ENCODE measurements at regions not wholly inside any gene's neighbourhood (a gene's known extent, or its start where the extent isn't known, plus 50 kb on each side); places are given as distances from the start of the nearest gene placed in this dataset.
"Not testable (repeated sequence)": the region's sequence is repeated elsewhere in the genome, so short reads cannot be mapped to it uniquely, and the experiment has no call there.

- H3K4me3 ChIP-seq (ENCODE audit: low read depth, low read length) = no peak overlapping the region
- intact Hi-C loops (cut with micrococcal nuclease; ENCODE audit: unreplicated experiment) = loop anchor here (1.0 kb wide), 3 partner anchors 13 to 105 kb away; no protein-coding TSS in a partner anchor
- H3K9me3 ChIP-seq = no peaks in the 10 kb centered on the region; the same call in 1 of the 2 replicates
- H3K27me3 ChIP-seq (replicated peaks; ENCODE audit: control insufficient read depth, insufficient read depth, low read length) = no peaks in the 10 kb centered on the region
- peaks cover 36% of the 10 kb centered on the region for H3K36me3 Mint-ChIP-seq (ENCODE audit: insufficient read depth, unreplicated experiment)
- ChIA-PET CTCF (interaction anchor here (0.9 to 1.4 kb wide), 3 partner anchors 36 to 87 kb away, joined by 3 to 10 read pairs (median 5); no protein-coding TSS in a partner anchor), POLR2A (interaction anchor here (0.7 to 1.5 kb wide), 6 partner anchors 14 to 288 kb away, joined by 3 to 9 read pairs (median 4); partner anchors contain the start of genes DNAI7, ETFRF1 and KRAS)
- no TSS peak for BruUV-seq (replicated peaks)
- no peak for TF ChIP-seq CTCF (IDR thresholded peaks at IDR 0.05; ENCODE audit: insufficient read depth in 1 of 2, low read depth in 1 of 2, low read length in 1 of 2, severe bottlenecking in 1 of 2, unreplicated experiment in 1 of 2)
- H3K27ac Mint-ChIP-seq (ENCODE audit: unreplicated experiment) = peak overlapping the region; percentile 78
- H3K4me3 Mint-ChIP-seq (ENCODE audit: unreplicated experiment) = peak overlapping the region; percentile 19
- peaks cover 9% of the 10 kb centered on the region for H3K9me3 Mint-ChIP-seq (ENCODE audit: unreplicated experiment)
- DNase-seq = peak; percentile 88 to 89
- H3K36me3 ChIP-seq (ENCODE audit: control insufficient read depth, insufficient read depth, low read length) = no peaks in the 10 kb centered on the region
- H3K4me1 Mint-ChIP-seq (ENCODE audit: low read depth, unreplicated experiment) = peaks cover 12% of the 10 kb centered on the region
- no peaks in the 10 kb centered on the region for H3K27me3 Mint-ChIP-seq (ENCODE audit: insufficient read depth, unreplicated experiment)
- peaks cover 29% of the 10 kb centered on the region for H3K4me1 ChIP-seq
These were observed 97.2 kb upstream of the KRAS start for GRCh38 chr12:25347716-25348592.

DNA sequence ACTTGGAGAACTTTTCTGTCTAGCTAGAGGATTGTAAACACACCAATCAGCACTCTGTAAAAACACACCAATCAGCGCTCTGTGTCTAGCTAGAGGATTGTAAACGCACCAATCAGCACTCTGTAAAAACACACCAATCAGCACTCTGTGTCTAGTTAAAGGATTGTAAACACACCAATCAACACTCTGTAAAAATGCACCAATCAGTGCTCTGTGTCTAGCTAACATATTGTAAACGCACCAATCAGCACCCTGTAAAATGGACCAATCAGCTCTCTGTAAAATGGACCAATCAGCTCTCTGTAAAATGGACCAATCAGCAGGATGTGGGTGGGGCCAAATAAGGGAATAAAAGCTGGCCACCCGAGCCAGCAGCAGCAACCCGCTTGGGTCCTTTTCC is 91.1 kb upstream of the KRAS start:
- H3K4me3 Mint-ChIP-seq (ENCODE audit: unreplicated experiment); BruUV-seq (replicated peaks); H3K36me3 ChIP-seq (ENCODE audit: control insufficient read depth, insufficient read depth, low read length); H3K27me3 Mint-ChIP-seq (ENCODE audit: insufficient read depth, unreplicated experiment); H3K27ac Mint-ChIP-seq (ENCODE audit: unreplicated experiment); H3K4me1 Mint-ChIP-seq (ENCODE audit: low read depth, unreplicated experiment); CTCF ChIA-PET; DNase-seq; H3K4me3 ChIP-seq (ENCODE audit: low read depth, low read length); H3K27me3 ChIP-seq (replicated peaks; ENCODE audit: control insufficient read depth, insufficient read depth, low read length); intact Hi-C loops (cut with micrococcal nuclease; ENCODE audit: unreplicated experiment); H3K4me1 ChIP-seq: not testable (repeated sequence)
- peaks cover 17% of the 10 kb centered on the region for H3K9me3 ChIP-seq
- H3K36me3 Mint-ChIP-seq (ENCODE audit: insufficient read depth, unreplicated experiment) = peaks cover 21% of the 10 kb centered on the region
- POLR2A ChIA-PET = interaction anchor here (1.4 kb wide), 1 partner anchor 91 kb away, joined by 4 read pairs; the partner anchor contains the start of gene KRAS
- H3K9me3 Mint-ChIP-seq (ENCODE audit: unreplicated experiment) = peaks cover 31% of the 10 kb centered on the region

GRCh38 chr12:25337916-25338315 is 87.2 kb upstream of the KRAS start:
- ChIA-PET CTCF (no interaction called here), POLR2A (no interaction called here)
- Mint-ChIP-seq H3K4me3 (ENCODE audit: unreplicated experiment) (no peak overlapping the region), H3K9me3 (ENCODE audit: unreplicated experiment) (peaks cover 31% of the 10 kb centered on the region), H3K27ac (ENCODE audit: unreplicated experiment) (no peak overlapping the region), H3K27me3 (ENCODE audit: insufficient read depth, unreplicated experiment) (no peaks in the 10 kb centered on the region), H3K4me1 (ENCODE audit: low read depth, unreplicated experiment) (no peaks in the 10 kb centered on the region), H3K36me3 (ENCODE audit: insufficient read depth, unreplicated experiment) (no peaks in the 10 kb centered on the region)
- intact Hi-C loops (cut with micrococcal nuclease; ENCODE audit: unreplicated experiment) = no loop called here
- Histone ChIP-seq H3K4me1 (no peaks in the 10 kb centered on the region), H3K9me3 (peaks cover 17% of the 10 kb centered on the region), H3K4me3 (ENCODE audit: low read depth, low read length) (no peak overlapping the region), H3K36me3 (ENCODE audit: control insufficient read depth, insufficient read depth, low read length) (no peaks in the 10 kb centered on the region), H3K27me3 (replicated peaks; ENCODE audit: control insufficient read depth, insufficient read depth, low read length) (no peaks in the 10 kb centered on the region)
- no peak for DNase-seq
- TF ChIP-seq CTCF (IDR thresholded peaks at IDR 0.05; ENCODE audit: insufficient read depth in 1 of 2, low read depth in 1 of 2, low read length in 1 of 2, severe bottlenecking in 1 of 2, unreplicated experiment in 1 of 2) = no peak
- no TSS peak for BruUV-seq (replicated peaks)
